GM18870 (cell line): ENCODE measurements at regions not wholly inside any gene's neighbourhood (a gene's known extent, or its start where the extent isn't known, plus 50 kb on each side); places are given as distances from the start of the nearest gene placed in this dataset.

Experiments
- ATAC-seq: cut with Tn5 transposase; IDR thresholded peaks from one replicate; pipeline ENCODE4 v1.9.1; 2021; ENCODE audit warnings: moderate library complexity; ENCODE audit not compliant: unreplicated experiment

GRCh38 chr20:24894488-24894887 is 54.6 kb upstream of the CST7 start:
- no peak for ATAC-seq

GRCh38 chr20:24894967-24895366 is 54.1 kb upstream of the CST7 start:
- no peak for ATAC-seq

- no peak for ATAC-seq
These were observed 53.6 kb upstream of the CST7 start for GRCh38 chr20:24895431-24895830.

- ATAC-seq, result no peak
These were observed 53.0 kb upstream of the CST7 start for GRCh38 chr20:24895898-24896658.

GRCh38 chr20:24896984-24897383 is 52.1 kb upstream of the CST7 start:
- no peak for ATAC-seq

GRCh38 chr20:24897974-24898373 is 51.1 kb upstream of the CST7 start:
- ATAC-seq, result no peak

GRCh38 chr20:24899153-24899552 is 49.9 kb upstream of the CST7 start:
- no peak for ATAC-seq
